GM18508 (cell line): ENCODE measurements at regions not wholly inside any gene's neighbourhood (a gene's known extent, or its start where the extent isn't known, plus 50 kb on each side); places are given as distances from the start of the nearest gene placed in this dataset.

Source experiments
- ATAC-seq: cut with Tn5 transposase; IDR thresholded peaks from one replicate; pipeline ENCODE4 v1.9.1; 2021; ENCODE audit warnings: moderate number of reproducible peaks; ENCODE audit not compliant: insufficient read depth, unreplicated experiment

DNA sequence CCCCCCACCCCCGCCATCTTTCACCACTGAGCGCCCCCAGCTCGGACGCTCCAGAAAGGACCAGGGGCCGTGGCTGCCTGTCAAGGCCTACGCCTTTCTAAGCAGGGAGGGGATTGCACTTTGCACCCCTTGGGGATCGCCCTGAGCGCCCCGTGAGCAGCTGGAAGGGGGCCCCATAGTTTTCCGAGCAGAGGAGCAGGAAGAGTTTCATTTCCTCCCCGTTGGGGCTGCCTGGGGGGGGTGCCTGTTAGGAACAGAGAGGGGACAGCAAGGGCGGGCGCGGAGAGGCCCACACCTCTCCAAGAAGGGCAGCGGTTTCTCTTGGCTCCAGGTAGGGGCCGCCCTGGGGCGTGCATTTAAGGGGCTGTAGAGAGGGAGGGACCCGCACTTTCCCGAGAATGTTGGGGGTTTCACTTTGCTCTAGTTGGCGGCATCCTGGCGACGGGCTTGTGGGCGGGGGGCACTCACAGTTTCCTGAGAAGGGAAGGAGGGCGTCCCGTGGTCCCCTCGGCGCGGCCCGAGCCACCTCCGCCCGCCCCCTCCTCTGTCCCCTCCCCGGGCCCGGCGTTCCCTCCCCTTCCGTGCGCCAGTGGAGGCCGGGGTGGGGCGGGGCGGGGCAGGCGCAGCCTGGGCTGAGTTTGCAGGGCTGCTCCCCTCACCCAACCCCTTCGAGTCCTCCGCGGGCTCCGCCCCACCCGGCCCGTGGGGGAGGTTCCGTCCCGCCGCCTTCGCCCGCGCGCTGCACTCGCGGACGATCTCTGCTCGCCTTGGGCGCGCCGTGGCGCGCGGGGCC is 82.3 kb upstream of the CD99 start:
- peak; percentile 45 for ATAC-seq

DNA sequence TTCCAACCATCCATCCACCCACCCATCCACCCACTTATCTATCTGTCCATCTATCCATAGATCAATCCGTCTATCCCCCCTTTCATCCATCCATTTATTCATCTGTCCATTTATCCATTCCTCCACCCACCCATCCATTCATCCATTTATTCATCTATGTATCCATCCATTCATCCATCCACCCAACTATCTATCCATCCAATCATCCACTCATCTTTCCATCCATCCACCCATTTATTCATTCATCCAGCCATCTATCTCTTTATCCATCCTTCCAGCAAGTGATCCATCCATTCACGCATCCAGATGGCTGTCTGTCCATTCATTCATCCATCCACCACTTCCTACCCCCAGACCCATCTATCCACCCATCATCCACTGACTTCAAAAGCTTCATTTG is 84.0 kb upstream of the CD99 start:
- no peak for ATAC-seq

GRCh38 chrX:2600564-2600963 is 90.5 kb upstream of the CD99 start:
- no peak for ATAC-seq

- no peak for ATAC-seq
Measured at GRCh38 chrX:2596555-2597255, 94.4 kb upstream of the CD99 start.

- no peak for ATAC-seq
Measured at GRCh38 chrX:2596045-2596444, 95.0 kb upstream of the CD99 start.

- no peak for ATAC-seq
Measured at GRCh38 chrX:2595258-2595657, 94.5 kb upstream of the DHRSX start.

DNA sequence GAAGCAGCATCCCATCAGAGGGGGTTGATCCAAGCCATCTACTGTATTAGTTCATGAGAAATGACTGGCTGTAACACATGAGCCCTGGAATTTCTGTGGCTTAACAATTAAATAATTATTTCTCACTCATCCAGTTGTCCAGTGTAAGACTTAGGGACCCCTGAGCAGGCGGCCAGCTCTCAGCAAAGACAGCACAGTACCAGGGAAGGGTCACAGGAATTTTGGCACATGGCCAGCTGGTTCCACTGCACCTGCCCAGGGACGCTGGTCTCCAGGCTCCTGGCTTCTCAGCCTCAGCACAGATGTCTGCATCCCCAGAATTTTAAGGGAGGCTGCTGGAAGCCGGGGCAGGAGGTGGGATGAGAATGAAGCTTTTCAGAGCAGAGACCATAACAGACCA is 93.7 kb upstream of the DHRSX start:
- ATAC-seq = no peak

- ATAC-seq = no peak
Measured at GRCh38 chrX:2592279-2592678, 91.5 kb upstream of the DHRSX start.

GRCh38 chrX:2589186-2590020 is 88.6 kb upstream of the DHRSX start:
- ATAC-seq = no peak

DNA sequence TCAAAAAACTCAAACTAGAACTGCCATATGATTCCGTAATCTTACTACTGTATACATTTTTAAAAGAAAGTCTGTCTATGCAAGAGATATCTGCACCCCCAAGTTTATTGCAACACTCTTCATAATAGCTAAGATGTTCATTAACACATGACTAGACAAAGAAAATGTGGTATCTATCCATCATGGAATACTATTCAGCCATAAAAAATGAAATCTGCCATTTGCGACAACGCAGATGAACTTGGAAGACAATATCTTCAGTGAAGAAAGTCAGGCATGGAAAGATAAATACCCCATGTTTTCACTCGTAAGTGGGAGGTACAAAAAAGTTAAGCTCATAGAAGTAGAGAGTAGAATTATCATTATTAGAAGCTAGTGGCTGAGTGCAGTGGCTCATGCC is 87.3 kb upstream of the DHRSX start:
- no peak for ATAC-seq

GRCh38 chrX:2587146-2587545 is 86.4 kb upstream of the DHRSX start:
- no peak for ATAC-seq

DNA sequence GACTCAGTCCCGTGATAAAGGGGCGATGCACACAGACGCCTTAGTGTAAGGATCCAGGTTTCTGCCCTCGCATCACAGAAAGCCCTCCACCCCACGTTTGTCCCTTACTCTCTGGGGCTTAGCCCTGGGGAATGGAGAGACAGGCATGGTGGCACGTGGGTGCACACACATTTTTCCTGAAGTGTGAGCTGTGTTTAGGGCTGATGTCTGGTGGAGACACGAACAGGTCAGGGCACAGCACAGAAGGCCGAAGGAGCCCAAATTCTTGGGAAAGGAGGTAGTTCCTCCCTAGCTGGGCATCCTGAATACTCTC is 84.3 kb upstream of the DHRSX start:
- ATAC-seq = no peak

GRCh38 chrX:2584251-2585157 is 83.7 kb upstream of the DHRSX start:
- no peak for ATAC-seq

DNA sequence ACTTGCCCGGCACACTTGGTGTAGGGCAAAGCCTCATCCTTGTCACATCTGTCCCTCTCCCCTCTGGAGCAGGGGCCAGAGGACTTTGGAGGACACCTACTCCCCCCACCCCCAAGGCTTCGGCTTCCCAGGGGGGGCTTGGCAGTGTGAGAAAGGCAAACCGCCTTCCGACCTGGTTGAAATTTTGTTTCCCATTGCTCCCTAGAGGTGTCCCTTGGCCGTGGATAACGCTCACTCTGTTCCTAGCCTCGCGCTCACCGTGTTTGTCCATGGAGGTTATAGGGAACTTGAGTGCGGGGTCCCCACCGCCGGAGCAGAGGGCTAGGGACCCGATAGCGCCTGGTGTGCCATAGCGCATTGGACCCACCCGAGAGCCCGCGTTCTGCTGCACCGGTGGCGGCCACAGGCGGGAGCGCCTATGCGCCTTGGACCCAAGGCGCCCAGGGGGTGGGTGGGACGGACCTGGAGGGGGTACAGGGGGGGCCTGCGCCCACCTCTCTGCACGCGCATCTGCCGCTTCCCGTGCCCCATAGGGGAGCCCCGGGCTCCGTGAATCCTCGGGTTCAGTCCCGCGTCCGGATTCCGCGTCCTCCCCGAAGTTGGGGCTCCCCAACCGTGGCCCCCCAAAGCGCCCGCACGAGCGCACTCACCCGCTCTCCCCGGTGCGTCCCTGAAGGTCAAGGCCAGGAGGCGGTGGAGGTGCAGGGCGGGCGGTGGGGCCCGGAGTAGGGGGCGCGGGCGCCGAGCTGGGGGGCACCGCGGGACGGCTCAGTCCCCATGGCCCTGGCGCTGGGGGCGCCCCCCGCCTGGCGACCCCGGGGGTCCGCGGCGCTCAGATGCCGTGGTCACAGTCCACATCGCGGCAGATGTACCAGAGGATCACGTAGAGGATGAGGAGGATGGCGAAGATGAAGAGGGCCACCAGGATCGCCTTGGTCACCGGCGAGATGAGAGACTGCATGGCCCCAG is 82.7 kb upstream of the DHRSX start:
- ATAC-seq = no peak

- no peak for ATAC-seq
Measured at GRCh38 chrX:2582667-2583066, 81.9 kb upstream of the DHRSX start.

- no peak for ATAC-seq
Measured at GRCh38 chrX:2581296-2581695, 80.5 kb upstream of the DHRSX start.

DNA sequence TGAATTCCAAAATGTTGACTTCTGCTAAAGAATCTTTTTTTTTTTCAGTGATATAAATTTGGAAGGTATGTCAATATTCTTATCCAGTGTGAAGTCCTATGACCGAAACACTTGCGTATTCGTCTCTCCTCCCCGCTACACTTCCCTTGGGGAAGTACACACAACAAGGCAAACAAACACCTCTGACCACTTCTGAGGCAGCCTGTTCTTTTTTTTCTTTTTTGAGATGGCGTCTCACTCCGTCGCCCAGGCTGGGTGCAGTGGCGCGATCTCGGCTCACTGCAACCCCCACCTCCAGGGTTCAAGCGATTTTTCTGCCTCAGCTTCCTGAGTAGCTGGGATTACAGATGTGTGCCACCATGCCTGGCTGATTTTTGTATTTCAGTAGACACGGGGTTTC is 78.1 kb upstream of the DHRSX start:
- ATAC-seq = no peak

GRCh38 chrX:2577844-2578466 is 77.2 kb upstream of the DHRSX start:
- no peak for ATAC-seq

DNA sequence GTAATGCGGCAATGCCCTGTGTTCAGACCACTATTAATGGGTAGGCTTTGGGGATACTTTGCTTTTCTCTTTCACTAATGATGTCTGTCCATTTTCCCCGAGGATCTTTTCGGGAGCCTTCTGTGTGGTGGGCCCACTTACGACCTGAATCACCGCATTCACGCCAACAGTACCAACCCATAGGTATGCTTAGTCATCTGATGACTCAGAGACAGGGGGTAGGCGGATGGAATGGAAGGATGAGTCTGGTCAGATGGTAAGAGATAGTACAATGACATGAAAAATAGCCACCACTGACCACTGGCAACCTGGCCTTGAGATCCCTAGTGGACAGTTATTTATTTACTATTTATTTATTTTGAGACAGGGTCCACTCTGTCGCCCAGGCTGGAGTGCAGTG is 76.0 kb upstream of the DHRSX start:
- ATAC-seq = no peak
